Activated CD8-positive, alpha-beta memory T cell treated with anti-CD3 and anti-CD28 coated beads, Interleukin-2, amount 50 U/mL, for 4 hours (primary cell): ENCODE measurements at regions not wholly inside any gene's neighbourhood (a gene's known extent, or its start where the extent isn't known, plus 50 kb on each side); places are given as distances from the start of the nearest gene placed in this dataset.

Source experiments
- DNase-seq: peaks from one replicate; pipeline ENCODE4 v3.0.0-alpha.2; 2020

DNA sequence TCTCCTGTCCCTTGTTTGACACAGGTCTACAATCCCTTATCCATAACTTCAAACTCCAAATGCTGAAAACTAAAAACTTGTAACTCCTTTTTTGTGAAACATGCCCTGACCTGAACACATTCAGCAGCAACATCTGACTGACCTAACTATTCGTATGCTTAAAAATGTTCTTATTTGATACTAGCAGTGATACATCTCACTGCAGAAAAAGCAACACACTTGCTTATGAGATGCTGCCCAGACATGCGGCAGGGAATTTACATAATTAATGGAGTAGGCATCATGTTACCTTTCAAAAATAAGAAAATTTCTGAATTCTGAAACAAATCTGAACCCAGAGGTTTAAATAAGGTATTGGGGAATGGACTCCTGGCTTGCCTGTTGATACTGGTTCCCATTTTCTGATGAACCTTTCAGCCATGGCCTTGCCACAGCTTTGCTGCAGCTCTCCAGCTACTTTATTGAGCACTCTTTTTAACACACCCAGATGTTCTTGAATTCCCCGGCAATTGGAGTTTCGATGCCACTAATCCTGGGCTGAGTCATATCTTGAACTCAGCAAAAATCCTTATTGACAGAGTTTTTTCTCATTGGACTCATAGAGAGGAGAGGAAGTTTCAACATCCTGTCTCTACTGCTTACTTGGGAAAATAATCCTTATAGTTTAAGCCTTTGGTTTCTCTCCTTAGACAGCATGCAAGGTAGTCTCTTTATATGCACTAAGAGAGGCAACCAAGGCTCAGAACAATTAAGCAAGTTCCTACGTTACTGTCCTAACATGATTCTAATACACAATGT lies 296.6 kb upstream of the LMCD1 start:
- DNase-seq: no peak

DNA sequence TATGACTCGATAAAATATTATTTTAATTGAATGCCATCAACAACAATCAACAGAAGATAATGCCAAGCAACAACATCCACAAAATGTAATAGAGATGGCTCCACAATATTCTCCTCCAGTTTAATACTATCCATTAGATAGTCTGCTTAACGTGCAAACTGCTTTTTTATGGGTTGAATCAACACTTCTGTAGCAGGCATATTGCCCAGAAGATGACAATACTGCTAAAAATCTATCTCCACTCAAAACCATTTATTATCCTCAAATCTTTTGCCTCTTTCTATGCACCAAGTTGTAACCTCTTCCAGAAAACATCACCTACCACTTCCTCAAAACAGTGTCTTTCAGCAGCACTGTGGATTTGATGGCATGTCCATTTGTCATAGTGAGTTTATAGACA lies 295.7 kb upstream of the LMCD1 start:
- DNase-seq: no peak

DNA sequence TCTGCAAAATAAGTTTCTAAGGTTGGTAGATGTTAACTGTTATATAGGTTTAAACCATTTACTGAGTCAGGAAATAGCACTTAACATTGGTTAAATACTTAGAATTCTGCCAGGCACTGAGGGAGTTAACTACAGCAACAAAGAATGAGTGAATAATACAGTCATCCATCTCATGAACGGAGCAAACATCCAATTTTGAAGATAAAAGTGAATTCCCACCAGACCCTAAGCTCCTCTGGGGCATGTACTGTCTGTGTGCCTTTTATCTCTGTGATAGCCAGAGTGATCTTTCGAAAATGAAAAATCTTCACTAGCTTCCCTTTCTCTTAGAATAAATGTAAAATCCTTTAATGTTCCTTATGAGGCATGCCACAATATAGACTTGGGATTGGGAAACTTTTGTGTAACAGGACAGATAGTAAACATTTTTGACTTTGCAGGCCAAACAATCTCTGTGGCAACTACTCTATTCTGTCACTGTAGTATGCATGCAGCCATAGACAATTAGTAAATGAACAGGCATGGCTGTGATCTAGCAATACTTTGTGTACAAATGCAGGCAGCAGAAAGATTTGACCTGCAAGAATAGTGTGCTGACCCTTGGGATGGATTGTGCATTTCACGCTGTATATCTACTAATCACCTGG lies 294.5 kb upstream of the LMCD1 start:
- DNase-seq: no peak

DNA sequence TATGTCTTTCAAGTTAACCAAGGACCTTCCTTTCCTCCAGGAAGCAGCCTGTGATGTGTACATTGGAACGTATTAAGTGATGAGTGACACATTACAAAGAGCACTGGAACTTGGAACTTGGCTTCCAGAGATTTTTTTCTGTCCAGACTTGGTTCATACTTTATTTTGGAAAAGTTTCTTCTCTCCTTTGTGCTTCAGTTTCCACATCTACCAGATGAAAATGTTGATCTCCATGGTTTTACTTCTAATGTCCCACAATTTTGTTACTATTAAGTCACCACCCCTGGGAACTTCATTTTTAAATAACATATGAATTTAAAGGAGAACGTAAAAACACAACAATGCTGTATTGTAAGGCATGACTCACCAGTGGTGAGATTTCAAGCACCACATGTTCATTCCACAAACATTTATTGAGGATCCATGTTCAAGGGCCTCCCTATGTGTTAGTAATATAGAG lies 290.7 kb upstream of the LMCD1 start:
- DNase-seq: no peak

DNA sequence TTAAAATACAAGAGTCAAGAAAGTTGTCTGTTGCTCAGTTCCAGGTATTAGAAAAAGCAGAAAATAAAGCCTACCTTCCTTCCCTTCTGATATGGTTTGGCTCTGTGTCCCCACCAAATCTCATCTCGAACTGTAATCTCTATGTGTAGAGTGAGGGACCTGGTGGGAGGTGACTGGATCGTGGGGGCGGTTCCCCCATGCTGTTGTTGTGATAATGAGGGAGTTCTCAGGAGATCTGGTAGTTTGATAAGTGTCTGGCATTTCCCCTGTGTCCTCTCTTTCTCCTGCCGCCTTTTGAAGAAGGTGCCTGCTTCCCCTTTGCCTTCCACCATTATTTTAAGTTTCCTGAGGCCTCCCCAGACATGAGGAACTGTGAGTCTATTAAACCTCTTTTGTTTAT lies 288.8 kb upstream of the LMCD1 start:
- no peak for DNase-seq

DNA sequence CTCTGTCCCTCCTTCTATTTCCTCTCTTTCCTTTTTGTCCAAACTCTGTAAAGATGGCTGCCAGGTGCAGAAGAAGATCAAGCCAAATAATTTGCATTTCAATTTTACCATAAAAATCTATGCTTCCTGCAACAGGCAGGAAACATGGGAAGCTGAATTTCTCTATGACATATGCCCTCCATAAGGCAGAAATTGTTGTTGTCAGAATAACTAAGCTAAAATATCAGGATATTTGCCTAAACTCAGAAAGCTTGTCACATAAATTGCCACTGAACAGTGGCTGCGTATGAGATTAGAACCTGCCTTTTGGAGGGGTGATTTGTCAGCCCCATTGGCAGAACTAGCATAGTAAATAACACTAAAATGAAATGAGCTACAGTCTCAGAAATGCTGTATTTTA lies 288.3 kb upstream of the LMCD1 start:
- no peak for DNase-seq

DNA sequence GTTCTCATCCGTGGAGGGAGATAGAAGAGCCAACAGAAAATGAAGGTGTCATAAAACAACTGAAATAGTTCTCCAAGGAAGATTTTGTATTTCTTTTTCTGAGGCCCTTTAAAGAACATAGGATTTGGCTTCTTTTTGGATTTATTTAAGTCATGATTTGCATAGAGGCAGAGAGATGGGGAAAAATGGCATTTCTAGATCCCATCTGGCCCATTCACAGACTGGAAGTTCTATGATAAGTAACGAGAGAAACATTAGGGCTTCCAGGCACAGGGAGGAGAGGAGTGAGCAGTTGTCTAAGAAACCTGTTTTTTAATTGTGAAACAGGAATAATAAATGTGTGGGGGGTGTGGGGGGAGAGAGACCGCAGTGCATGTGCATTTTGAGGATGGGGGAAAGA lies 285.8 kb upstream of the LMCD1 start:
- DNase-seq: no peak

DNA sequence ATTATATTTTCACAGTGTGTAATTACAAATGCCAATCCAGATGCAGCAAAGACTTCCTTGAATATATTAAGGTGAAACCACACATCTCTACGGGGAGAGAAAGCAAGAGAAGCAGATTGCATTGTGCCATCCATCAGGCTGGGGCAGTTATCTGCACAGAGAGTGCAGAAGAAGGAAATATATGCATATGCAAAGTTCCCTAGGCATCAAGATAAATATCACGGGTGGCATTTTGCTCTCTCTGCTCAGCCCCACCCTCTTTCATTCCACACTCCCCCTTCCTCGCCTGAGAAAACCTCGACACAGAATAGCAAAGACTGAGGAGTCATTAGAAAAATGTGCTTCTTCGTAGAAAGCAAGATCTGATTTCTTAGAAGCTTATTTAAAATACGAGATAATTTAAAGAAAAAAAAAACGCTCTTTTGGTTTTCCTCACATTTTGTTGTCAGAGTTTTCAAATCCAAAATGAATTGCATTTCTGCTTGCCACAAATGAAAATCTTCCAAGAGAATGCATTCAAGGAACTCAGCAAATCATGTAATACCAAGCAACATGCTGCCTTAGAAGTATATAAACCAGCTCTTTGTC lies 283.2 kb upstream of the LMCD1 start:
- no peak for DNase-seq

DNA sequence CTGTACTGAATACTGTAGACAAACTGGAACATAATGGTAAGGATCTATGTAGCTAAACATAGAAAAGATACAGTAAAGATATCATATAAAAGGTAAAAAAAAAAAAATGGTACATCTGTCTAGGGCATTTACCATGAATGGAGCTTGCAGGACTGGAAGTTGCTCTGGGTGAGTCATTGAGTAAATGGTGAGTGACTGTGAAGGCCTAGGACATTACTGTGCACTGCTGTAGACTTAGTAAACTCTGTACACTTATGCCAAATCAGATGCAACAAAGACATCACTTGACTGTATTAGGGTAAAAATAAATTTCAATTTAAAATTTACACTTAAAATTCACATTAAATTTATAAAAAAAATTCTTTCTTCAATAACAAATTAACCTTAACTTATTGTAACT lies 281.3 kb upstream of the LMCD1 start:
- DNase-seq: no peak

DNA sequence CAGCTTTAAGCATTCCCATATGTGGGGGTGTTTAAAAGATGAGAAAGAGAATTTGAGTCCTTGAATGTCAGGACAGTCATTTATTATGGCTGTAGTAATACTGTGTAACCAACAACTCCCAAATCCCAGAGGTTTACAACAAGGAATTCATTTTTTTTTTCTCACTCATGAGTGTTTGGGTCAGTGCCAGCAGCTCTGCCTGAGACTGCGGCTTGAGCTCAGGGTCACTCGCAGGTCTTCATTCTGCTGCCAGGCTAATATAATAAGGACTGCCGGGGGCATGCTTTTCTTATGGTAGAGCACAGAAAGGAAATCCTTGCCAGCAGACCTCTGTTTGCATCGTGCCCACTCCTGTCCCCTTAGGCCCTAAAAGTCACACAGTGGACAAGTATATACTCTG lies 277.9 kb upstream of the LMCD1 start:
- no peak for DNase-seq

DNA sequence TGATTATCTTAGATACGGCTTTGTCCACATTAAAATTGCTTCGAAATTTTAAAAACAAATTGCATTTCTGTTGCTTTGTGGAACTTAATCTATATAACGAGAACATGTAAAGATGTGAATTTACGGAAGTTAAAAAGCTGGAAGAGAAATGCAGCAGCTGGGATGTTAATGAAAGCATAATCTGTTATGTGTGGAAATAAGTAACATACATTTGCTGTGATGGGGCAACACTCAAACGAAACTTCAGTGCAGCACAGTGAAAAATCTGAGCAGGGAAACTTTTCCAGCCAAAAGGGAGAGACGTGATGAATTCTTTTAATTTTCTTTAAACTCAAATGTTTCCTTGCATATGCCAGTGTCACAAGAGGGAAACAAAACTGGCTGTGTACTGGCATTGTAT lies 276.7 kb upstream of the LMCD1 start:
- DNase-seq: no peak

DNA sequence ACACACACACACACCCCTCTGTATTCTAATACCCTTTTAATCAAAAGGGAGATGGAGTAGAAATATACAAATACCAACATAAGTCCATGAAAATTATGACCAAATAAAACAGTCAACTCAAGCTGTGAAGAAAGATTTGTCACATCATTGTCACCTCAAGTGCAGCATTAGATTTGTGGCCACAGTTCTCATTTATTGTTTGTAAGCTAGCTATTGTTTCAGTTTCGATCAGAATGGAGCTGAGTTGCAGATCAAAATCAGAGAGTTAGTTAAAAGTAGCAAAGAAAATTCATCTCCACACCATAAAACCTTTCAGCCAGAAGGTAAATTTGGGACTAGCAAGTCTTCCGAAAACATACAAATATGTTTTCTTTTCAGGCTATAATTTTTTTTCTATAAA lies 267.7 kb upstream of the LMCD1 start:
- DNase-seq: no peak

DNA sequence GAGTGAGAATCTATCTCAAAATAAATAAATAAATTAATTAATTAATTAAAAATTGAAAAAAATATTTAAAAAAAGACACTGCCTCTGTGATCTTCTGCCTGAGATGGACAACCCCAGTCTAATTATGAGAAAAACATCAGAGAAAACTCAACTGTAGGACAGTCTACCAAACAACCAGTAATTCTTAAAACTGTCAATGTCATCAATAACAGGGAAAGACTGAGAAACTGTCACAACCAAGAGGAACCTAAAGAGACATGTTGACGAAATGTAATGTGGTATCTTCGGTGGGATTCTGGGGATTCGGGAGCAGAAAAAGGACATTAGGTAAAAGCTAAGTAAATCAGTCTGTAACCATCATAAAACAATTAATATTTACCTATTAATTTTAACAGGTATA lies 265.4 kb upstream of the LMCD1 start:
- DNase-seq: no peak

DNA sequence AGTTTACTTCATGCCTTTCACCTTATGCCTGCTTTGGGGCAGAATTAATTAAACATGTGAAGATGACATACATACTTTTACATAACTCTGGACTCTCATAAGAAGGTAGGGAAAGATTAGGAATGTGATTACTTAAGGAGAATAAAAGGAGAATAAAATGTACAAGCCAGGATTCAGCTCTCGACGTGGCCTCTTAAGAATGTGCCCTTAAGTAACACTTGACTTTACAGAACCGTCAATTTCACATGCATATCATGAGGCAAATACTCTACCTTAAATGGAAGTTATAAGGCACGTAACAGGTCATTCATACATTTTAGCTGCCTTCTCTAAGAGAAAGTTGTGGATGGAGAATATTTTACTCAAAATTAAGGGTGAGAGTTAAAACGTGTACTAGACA lies 263.7 kb upstream of the LMCD1 start:
- no peak for DNase-seq

DNA sequence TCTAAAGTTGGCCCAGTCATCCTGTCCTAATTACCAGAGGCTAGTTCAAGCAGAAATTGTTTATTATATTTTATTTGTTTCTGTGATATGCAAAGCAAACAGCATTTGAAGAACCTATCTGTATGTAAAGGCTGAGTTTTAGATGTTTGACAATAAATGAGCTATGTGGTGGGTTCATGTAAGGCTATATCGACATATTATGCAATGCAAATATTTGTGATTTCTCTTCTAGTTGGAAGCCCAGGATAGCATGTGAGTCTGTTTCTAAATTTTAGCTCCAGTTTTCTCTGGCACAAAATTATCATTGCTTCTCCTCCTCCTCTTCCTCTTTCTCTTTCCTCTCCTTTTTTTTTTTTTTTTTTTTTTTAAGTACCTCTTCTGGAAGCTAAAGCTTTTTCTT lies 263.2 kb upstream of the LMCD1 start:
- no peak for DNase-seq

DNA sequence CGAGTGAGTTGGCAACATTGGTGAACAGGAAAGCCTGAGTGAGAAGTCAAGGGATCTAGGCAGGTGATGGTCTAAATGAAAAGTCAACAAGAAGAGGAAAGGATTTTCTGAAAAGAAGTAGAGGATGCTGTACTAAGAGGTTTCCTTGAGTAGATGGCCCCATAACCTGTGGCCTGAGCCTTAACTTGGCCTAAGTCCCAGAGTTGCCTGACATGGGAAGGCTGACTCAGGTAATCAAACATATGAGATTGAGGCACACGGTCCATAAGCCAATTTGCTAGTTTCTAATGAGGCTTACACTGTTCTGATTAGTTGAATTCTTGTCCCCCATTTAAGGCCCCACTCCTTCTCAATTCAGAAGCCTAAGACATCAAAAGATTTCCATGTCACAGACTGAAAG lies 262.5 kb upstream of the LMCD1 start:
- DNase-seq: no peak

DNA sequence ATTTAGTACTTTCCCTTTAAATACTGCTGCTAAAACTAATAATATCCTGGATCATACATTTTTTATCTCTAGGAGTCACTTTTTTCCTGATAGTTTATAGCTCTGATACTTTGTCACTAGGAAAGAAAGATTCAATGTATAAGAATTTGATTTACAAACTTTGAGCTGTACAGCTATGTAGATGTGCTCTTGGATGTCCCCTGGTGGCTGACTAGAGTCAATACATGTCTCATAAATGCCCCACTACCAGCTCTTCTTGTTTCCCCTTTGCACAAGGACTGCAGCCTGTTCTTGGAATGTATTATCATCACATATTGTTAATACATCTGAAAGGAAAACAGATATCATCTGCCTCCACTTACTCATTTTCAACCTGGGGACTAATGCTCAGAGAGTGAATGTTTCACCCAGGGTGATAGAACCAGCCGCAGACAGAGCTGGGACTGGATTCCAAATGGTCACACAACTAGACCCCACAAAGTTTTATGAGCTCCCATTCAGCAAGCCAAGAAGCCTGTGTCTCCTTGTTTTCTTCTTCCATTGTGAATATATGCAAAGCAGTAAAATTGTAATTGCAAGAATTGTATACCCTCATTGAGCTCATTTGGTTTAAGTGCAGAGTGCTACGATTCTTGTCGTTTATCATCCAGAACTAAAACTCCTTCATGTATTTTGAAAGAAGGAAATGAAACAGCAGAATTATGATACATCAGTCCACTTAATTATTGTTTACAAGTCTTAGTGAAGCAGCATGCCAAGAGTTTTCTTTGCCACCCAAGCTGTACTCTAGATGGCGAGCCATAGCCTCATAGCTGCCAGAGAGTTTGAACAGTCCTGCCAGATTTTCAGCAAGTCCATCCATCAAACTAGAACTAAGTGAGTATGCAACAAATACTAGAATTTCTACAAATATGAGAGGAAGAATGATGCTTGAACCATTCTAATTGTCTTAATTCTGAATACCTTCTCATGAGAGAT lies 261.6 kb upstream of the LMCD1 start:
- no peak for DNase-seq

DNA sequence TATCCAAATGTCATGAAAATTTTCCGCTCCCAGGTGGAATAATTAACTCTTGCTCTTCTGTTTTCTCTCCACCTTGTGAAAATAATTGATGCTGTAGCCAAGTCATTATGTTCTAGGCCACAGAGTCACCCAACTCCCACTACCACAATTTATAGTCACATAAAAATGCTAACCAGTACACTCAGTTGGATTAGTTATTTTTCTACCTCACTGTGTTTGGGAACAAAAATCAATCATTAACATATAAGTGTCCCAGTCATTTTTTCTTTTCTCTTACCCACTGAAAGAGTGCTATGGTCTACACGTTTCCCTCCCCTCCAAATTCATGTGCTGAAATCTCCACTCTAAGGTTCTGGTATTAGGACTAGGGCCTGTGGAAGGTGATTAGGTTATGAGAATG lies 255.6 kb upstream of the LMCD1 start:
- DNase-seq: no peak

DNA sequence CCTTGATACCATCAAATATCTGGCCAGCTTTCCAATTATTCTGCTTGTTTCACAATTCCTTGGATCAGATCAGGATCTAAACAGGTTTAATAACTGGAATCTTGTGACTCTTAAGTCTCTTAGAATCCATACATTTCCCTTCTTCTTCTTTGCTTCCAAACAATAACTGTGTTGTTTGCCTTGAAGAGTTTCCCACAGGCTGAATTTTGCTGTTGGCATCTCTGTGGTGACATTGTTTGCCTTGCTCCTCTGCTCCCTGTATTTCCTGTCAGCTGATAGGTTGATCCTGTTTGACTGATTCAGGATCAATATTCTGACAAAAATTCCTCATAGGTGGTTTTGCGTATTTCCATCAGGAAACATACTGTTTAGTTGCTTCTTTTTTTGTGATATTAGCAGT lies 248.4 kb upstream of the LMCD1 start:
- no peak for DNase-seq

DNA sequence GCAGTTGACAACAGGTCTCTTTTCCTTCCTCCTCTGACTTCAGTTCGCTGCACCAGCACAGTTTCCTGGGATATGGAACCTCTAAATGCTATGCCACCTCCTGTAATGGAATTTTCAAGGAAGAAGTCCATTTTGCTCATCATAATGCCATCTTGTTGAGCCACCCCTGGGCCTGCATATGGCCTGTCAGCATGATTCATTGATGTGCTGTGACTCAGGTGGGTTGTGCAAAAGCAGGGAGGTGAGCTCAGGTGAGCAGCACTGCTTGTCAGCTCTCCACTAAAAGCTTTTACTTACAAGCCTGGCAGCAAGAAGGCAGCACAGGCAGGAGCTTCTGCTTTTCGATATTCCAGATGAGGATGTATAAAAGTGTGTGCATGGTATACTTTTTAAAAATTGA lies 247.1 kb upstream of the LMCD1 start:
- DNase-seq: no peak

DNA sequence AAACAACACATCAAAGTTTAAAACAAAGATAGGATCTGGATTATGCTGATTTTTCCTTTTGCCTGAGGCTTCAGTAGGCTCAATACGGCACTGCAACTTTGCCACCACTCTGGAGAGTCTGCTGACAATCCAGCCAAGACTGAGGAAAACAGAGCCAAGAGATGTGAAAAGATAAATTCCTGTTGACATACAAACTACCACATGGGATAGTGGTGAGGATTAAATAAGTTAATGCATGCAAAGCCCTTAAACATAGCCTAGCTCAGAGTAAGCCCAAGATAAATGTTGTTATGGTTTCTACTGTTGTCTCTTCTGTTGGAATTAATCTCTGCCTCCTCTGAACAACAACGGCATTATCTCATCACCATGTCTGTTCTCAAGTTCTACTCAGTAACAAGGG lies 245.9 kb upstream of the LMCD1 start:
- DNase-seq: no peak

DNA sequence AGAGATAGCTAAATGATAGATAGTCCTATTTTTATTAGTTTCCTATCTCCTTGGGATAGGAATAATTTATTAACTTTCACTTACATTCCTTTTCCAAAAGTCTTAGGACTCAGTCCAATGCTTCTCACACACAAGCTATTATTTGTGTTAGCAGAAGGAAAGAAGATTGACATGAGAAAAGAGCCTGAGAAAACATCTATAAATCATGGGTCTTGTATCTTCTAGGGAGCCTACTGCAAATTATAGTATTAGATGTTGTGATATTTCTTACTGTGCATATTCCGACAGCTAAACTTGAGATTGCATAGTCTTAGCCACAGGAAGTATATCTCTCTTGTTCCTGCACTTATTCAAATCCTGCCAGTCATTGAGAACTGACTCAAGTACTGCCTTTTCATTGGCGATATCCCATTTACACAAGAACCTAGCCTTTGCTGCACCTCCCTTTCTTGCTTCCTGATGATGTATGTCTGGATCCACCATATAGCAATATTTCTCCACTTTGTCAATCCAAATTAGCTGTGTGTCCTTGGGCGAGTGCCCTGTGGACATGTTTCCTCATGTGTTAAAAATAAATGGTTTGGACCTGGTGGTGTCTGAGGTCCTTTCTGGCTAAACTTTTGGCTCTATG lies 245.1 kb upstream of the LMCD1 start:
- no peak for DNase-seq

DNA sequence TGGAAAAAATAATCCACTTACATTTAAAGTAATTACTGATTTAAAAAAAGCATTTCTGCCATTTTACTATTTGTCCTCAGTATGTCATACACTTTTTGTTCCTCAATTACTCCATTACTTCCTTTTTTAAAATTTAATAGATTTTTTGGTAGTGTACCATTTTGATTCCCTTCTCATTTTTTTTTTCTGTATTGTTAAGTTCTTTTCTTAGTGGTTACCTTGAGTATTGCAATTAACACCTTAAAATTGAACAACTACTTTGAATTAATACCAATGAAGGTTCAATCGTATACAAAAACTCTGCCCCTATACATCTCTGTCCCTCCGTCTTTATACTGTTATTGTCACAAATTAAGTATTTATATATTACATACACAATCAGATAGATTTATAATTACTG lies 240.6 kb upstream of the LMCD1 start:
- no peak for DNase-seq
